AG09319 (cell line): ENCODE measurements at regions not wholly inside any gene's neighbourhood (a gene's known extent, or its start where the extent isn't known, plus 50 kb on each side); places are given as distances from the start of the nearest gene placed in this dataset.

Experiments
- DNase-seq: peaks from one replicate; pipeline ENCODE4 v3.0.0-alpha.2; 2010; ENCODE audit warnings: low read depth; ENCODE audit errors: extremely low read depth
- TF ChIP-seq, protein P1 (sequence below): IDR thresholded peaks from 2 replicates; pipeline ENCODE4 v1.5.1; 2011; ENCODE audit warnings: low read depth, mild to moderate bottlenecking, inconsistent platforms, low read length, moderate library complexity

DNA sequence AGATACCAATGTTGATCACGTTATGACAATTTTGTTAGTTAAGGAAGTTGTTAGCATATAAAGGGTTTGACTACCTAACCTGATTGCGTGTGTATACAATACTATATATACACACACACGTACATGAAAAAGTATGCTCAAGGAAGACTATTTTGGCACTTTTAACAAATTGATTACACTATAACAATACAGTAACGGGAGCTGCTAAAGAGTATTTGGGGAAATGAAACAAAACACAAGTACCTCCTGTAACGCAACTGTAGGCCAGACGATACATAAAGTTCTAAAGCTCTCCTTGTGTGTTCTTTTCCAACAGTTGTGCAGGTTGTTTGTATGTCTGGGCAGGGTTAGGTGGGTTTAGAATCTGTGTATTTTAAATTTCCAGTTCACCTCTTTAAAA is 98.7 kb downstream of the PLEKHG1 start:
- DNase-seq, result no peak
- TF ChIP-seq, protein P1, sequence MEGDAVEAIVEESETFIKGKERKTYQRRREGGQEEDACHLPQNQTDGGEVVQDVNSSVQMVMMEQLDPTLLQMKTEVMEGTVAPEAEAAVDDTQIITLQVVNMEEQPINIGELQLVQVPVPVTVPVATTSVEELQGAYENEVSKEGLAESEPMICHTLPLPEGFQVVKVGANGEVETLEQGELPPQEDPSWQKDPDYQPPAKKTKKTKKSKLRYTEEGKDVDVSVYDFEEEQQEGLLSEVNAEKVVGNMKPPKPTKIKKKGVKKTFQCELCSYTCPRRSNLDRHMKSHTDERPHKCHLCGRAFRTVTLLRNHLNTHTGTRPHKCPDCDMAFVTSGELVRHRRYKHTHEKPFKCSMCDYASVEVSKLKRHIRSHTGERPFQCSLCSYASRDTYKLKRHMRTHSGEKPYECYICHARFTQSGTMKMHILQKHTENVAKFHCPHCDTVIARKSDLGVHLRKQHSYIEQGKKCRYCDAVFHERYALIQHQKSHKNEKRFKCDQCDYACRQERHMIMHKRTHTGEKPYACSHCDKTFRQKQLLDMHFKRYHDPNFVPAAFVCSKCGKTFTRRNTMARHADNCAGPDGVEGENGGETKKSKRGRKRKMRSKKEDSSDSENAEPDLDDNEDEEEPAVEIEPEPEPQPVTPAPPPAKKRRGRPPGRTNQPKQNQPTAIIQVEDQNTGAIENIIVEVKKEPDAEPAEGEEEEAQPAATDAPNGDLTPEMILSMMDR, result no peak

GRCh38 chr6:150702675-150703074 is 103.0 kb downstream of the PLEKHG1 start:
- no peak for DNase-seq
- TF ChIP-seq, protein P1, result no peak

DNA sequence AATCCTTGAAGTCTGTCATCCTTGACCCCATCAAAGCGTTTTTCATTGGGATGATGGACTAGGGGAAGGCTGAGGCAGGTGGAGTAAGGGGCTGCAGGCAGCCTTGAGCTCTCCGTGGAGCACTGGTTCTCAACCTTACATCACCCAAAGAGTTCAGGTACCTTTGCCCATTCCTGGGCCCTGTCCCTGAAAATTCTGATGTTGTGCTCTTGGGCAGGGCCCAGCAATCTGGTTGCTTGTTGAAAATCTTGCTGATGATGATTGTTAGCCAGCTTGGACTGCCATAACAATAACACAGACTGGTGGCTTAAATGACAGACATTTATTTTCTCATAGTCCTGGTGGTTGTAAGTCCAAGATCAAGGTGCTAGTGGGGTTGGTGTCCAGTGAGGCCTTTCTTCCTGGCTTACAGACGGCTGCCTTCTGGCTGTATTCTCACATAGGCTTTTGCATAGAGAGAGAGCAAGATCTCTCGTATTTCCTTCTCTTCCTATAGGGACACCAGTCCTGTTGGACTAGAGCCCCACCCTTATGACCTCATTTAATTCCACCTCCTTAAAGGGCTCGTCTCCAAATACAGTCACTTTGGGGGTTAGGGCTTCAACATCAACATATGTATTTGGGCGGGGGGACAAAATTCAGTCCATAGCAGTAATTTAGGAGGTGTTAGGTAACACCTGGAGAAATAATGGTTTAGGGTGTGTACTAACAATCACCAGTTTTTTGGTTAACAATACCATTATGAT is 104.9 kb downstream of the PLEKHG1 start:
- TF ChIP-seq, protein P1, result no peak
- DNase-seq, result no peak

DNA sequence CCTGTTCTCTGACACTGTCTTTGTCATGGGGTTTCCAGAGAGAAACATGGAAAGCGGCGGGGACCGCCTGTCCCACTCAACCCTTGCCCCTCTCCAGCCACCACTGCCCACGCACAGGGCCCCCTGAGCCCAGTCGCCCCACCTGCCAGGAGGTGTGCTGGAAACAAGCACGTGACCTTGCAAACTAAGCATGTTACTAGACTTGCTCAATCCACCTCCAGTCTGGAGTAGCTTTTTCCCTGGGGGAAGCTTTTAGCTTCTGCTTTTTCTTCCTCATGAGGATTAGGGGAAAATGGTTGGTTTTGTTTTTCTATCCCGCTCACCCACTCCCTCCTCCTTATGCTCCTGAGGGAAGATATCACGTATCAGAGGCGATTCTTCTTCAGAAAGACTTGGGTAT is 105.7 kb downstream of the PLEKHG1 start:
- DNase-seq, result no peak
- TF ChIP-seq, protein P1, result no peak

DNA sequence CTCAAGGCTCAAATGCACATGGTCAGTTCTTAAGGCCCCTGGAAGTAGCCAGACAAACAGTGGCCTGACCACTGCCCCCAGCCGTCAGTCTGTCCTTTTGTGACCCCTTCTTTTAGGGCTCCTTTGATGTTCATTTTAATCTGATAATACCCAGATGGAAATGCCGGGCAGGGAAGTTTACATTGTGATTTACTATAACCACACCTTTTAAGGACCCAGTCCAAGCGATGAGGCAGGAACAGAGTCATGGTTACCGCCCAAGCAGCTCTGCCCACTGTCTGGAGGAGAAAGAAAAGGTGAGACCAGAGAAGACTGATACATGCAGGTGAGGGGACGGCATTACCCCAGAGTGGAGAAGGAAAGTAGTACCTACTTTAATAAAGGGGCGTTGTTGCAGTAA is 110.6 kb downstream of the PLEKHG1 start:
- TF ChIP-seq, protein P1, result no peak
- no peak for DNase-seq

DNA sequence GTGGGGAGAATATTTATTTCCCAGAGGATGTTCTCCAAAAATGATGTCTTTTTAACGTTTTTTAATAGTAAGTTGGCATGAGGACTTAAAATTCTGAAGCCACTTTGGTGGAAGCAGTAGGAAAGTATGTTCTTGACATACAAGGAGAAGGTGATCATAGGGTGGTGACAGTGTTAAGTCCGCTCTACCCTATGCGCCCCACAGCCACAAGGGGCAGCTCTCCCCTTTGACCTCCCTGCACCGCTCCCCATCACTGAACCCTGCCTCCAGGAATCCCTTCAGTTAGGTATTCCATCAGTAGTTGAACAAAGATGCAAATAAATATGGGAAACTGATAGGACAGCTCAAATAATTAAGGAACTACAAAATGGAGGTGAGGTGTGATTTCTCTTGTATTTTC is 111.4 kb downstream of the PLEKHG1 start:
- no peak for DNase-seq
- TF ChIP-seq, protein P1, result no peak

DNA sequence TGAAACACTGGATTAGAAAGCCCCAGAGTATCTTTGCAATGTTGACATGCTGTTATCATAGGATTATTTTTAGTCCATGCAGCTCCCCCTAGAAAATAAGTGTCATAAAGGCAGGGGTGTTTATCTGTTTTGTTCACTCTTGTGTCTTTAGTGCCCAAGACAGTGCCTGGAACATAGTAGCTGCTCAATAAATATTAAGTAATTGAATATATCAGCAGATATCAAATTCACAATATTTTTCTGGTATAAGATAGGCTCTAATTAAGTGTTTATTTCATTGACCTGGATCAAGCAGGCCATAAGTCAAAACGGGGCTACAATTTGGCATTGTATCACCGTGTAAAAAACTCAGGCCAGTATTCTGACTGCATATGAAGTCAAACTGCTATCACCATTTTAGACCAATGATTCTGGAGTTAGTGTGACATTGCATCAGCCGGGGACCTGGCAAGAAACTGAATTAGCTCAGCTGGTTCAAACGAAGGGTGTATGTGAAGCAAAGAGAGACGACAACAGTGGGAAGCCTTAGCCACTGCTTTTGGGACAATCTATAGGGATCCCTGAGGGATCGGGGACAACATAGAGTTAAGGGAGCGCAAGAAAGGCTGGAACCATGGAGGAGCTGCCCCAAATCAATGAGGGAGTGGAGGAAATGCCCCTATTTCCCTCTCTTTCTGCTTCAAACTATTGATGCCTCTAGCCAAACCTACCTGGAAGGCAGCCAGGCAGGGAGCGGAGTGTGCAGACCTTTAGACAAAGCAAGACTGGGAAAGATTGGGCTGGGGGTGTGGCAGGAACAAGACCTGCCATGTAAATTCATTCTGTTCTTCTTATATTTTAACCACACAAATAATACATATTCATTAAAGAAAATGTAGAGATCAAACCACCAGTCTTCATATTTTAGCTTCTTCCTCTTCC is 112.2 kb downstream of the PLEKHG1 start:
- DNase-seq, result no peak
- TF ChIP-seq, protein P1, result no peak
